ENCODE measurements at regions not wholly inside any gene's neighbourhood (a gene's known extent, or its start where the extent isn't known, plus 50 kb on each side); places are given as distances from the start of the nearest gene placed in this dataset.

DNA sequence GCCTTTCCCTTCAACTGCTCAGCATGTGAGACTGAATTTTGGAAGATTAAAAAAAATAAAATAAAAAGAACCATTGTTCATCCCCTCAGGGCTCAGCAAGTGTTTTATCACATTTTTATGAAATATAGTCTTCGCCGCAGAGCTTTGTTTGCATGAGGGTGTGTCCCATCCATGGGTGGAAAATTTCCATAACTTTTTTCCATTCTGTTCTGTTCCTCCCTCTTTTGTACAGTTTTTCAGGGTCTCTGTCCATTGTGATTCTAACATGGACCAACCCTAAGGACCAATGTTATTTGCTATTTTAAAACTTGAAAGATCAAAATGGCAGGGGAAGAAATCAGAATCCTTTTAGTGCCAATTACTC lies 213.3 kb upstream of the SGK1 start:
- Mint-ChIP-seq H3K9me3 (ENCODE audit: unreplicated experiment) (peaks cover 3% of the 10 kb centered on the region), H3K27me3 (ENCODE audit: unreplicated experiment) (no peaks in the 10 kb centered on the region), H3K4me3 (ENCODE audit: unreplicated experiment) (no peak overlapping the region)

DNA sequence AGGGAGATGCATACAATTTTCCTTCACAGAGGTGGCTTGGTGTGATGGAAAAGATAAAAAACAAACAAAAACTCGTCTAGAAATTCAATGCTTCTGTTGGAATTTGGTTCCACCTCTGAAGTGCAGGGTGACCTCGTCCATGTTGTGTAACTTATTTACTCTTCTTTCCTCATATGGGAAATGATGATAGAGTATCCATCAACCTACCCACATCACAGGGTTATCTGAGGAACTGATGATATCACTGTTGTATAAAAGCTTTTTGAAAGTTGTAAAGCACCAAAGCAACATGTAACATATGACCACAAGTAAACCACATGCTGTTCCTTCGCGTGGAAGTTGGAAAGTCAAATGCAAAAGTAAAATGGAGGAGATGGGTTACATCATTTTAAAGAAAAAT lies 212.0 kb upstream of the SGK1 start:
- no peak overlapping the region for H3K27ac Mint-ChIP-seq (ENCODE audit: unreplicated experiment)
- H3K27me3 Mint-ChIP-seq (ENCODE audit: unreplicated experiment): no peaks in the 10 kb centered on the region
- no peak for TF ChIP-seq CTCF (IDR thresholded peaks at IDR 0.05; ENCODE audit: partially characterized antibody, unreplicated experiment)
- no peaks in the 10 kb centered on the region for H3K4me1 Mint-ChIP-seq (ENCODE audit: low read depth, unreplicated experiment)
- no peak overlapping the region for H3K4me3 Mint-ChIP-seq (ENCODE audit: unreplicated experiment)
- peaks cover 2% of the 10 kb centered on the region for H3K9me3 Mint-ChIP-seq (ENCODE audit: unreplicated experiment)
- DNase-seq: no peak
- H3K36me3 Mint-ChIP-seq (ENCODE audit: unreplicated experiment): no peaks in the 10 kb centered on the region

More for the DNA sequence above, 213.3 kb upstream of the SGK1 start:
- DNase-seq: no peak
- no peaks in the 10 kb centered on the region for H3K36me3 Mint-ChIP-seq (ENCODE audit: unreplicated experiment)
- TF ChIP-seq CTCF (IDR thresholded peaks at IDR 0.05; ENCODE audit: partially characterized antibody, unreplicated experiment): no peak
- no peak overlapping the region for H3K27ac Mint-ChIP-seq (ENCODE audit: unreplicated experiment)
- H3K4me1 Mint-ChIP-seq (ENCODE audit: low read depth, unreplicated experiment): no peaks in the 10 kb centered on the region

DNA sequence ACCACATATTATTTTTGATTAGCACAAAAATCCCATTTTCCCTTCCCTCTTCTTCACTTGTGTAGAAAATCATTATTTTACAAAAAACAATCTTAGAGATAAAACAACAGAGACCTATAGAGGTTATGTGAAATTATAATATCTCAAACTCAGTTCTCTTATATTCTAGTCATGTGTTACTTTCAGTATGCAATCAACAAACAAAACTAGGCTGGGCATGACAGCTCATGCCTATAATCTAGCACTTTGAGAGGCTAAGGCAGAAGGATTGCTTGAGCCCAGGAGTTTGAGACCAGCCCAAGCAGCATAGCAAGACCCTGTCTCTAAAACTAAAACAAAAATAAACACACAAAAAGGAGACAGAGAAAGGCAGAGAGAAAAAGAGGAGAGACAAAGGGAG lies 211.4 kb upstream of the SGK1 start:
- no peak for DNase-seq
- Mint-ChIP-seq H3K27me3 (ENCODE audit: unreplicated experiment) (no peaks in the 10 kb centered on the region), H3K4me3 (ENCODE audit: unreplicated experiment) (no peak overlapping the region), H3K36me3 (ENCODE audit: unreplicated experiment) (no peaks in the 10 kb centered on the region), H3K9me3 (ENCODE audit: unreplicated experiment) (peaks cover 2% of the 10 kb centered on the region), H3K4me1 (ENCODE audit: low read depth, unreplicated experiment) (no peaks in the 10 kb centered on the region), H3K27ac (ENCODE audit: unreplicated experiment) (no peak overlapping the region)
- no peak for TF ChIP-seq CTCF (IDR thresholded peaks at IDR 0.05; ENCODE audit: partially characterized antibody, unreplicated experiment)

DNA sequence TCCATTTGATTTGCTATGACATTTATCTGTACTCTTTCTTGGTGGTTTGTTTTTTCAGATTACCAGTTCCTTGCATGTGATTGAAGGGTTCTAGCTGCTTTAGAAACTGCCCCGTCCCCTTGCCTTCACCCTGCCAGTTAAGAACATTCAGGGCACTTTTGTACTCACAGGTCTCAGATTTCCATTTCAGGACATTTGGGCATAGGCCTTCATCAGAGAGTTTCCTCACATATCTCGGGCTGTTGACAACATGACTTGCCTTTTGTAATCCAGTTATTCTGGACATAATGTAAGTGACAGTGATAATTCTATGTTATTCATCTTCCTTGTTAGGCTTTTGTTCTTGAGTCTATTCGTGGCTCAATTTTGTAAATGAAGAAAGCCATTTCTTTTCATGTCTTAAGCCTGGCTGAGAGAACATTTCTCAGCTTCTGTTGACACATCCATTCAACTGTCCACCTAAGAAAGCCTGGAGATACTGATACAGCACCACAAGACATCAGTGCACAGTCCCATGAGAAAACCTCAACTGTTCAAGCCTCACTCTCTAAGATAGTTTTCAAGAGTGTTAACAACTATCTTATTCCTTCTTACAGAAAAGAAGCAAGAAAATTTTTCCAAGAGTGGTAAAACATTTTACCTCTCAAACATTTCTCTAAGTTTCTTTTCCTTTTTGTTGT lies 209.3 kb upstream of the SGK1 start:
- no peaks in the 10 kb centered on the region for H3K27me3 Mint-ChIP-seq (ENCODE audit: unreplicated experiment)
- DNase-seq: no peak
- no peaks in the 10 kb centered on the region for H3K36me3 Mint-ChIP-seq (ENCODE audit: unreplicated experiment)
- no peak for TF ChIP-seq CTCF (IDR thresholded peaks at IDR 0.05; ENCODE audit: partially characterized antibody, unreplicated experiment)
- H3K27ac Mint-ChIP-seq (ENCODE audit: unreplicated experiment): no peak overlapping the region
- H3K9me3 Mint-ChIP-seq (ENCODE audit: unreplicated experiment): peaks cover 2% of the 10 kb centered on the region
- H3K4me1 Mint-ChIP-seq (ENCODE audit: low read depth, unreplicated experiment): no peaks in the 10 kb centered on the region
- H3K4me3 Mint-ChIP-seq (ENCODE audit: unreplicated experiment): no peak overlapping the region

GRCh38 chr6:134525190-134525868 lies 207.4 kb upstream of the SGK1 start:
- H3K27ac Mint-ChIP-seq (ENCODE audit: unreplicated experiment): no peak overlapping the region
- H3K36me3 Mint-ChIP-seq (ENCODE audit: unreplicated experiment): no peaks in the 10 kb centered on the region
- DNase-seq: no peak
- no peaks in the 10 kb centered on the region for H3K27me3 Mint-ChIP-seq (ENCODE audit: unreplicated experiment)
- H3K4me3 Mint-ChIP-seq (ENCODE audit: unreplicated experiment): no peak overlapping the region
- H3K9me3 Mint-ChIP-seq (ENCODE audit: unreplicated experiment): peaks cover 2% of the 10 kb centered on the region
- H3K4me1 Mint-ChIP-seq (ENCODE audit: low read depth, unreplicated experiment): no peaks in the 10 kb centered on the region
- TF ChIP-seq CTCF (IDR thresholded peaks at IDR 0.05; ENCODE audit: partially characterized antibody, unreplicated experiment): no peak

Data from glutamatergic neuron (in vitro differentiated cells).